Activated CD4-positive, CD25-positive, alpha-beta regulatory T cell treated with anti-CD3 and anti-CD28 coated beads, Interleukin-2, amount 50 U/mL, for 24 hours (primary cell): ENCODE measurements at regions not wholly inside any gene's neighbourhood (a gene's known extent, or its start where the extent isn't known, plus 50 kb on each side); places are given as distances from the start of the nearest gene placed in this dataset.
"Not testable (repeated sequence)": the region's sequence is repeated elsewhere in the genome, so short reads cannot be mapped to it uniquely, and the experiment has no call there.

Source experiments
- ATAC-seq, 2 donors: fragments of 150-1000 bp; cut with Tn5 transposase; one replicate each; pipeline ENCODE4 v1.10.0; 2021; ENCODE audit warnings: mild to moderate bottlenecking in 1 of 2, moderate library complexity in 1 of 2

DNA sequence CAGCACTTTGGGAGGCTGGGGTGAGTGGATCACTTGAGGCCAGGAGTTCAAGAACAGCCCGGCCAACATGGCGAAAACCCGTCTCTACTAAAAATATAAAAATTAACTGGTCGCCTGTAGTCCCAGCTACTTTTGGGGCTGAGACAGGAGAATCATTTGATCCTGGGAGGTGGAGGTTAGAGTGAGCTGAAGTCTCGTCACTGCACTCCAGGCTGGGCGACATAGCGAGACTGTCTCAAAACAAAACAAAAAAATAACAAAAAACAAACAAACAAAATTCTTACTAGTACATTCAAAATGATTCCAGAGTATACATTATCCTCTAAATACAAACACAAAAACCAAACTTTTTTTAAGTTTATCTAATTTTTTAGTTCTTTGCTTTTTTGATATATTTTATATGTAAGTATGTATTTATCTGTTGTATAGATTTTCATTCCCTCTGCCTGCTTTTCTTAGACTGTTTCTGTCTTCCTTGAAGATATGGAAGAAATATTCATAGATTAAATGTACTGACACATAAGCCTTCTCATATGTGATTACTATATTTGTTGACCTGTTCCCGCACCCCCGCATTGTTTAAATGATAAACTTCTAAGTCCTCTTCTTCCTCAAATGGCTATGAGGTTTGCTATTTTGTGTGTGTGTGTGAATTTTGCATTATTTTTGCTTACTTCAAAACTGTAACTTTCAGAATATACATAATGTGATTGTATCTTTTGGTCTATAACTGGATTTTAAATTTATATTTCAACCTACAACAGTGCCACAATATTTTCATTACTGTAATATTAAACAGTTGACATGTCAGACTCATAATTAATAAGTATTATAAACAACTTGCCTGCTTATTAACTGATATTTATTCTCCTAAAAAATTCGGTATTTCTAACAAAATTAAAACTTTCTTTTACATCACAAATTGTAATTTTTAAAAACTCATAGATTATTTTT lies 1674.1 kb upstream of the B3GALT2 start:
- ATAC-seq: no peak

DNA sequence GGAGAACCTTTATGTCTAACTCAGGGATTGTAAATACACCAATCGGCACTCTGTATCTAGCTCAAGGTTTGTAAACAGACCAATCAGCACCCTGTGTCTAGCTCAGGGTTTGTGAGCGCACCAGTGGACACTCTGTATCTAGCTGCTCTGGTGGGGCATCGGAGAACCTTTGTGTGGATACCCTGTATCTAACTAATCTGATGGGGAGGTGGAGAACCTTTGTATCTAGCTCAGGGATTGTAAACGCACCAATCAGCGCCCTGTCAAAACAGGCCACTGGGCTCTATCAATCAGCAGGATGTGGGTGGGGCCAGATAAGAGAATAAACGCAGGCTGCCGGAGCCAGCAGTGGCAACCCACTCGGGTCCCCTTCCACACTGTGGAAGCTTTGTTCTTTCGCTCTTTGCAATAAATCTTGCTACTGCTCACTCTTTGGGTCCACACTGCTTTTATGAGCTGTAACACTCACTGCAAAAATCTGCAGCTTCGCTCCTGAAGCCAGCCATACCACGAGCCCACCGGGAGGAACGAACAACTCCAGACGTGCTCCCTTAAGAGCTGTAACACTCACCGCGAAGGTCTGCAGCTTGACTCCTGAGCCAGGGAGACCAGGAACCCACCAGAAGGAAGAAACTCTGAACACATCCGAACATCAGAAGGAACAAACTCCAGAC lies 1673.2 kb upstream of the B3GALT2 start:
- not testable (repeated sequence) for ATAC-seq

DNA sequence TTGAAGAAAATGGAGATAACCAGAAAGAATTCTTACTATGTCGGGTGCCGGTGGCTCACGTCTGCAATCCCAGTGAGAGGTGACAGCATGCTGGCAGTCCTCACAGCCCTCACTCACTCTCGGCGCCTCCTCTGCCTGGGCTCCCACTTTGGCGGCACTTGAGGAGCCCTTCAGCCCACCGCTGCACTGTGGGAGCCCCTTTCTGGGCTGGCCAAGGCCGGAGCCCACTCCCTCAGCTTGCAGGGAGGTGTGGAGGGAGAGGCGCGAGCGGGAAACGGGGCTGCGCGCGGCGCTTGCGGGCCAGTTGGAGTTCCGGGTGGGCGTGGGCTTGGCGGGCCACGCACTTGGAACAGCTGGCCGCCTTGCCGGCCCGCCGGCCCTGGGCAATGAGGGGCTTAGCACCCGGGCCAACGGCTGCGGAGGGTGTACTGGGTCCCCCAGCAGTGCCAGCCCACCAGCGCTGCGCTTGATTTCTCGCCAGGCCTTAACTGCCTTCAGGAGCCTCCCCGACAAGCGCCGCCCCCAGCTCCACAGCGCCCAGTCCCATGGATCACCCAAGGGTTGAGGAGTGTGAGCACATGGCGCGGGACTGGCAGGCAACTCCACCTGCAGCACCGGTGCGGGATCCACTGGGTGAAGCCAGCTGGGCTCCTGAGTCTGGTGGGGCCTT lies 1672.5 kb upstream of the B3GALT2 start:
- ATAC-seq: not testable (repeated sequence)

DNA sequence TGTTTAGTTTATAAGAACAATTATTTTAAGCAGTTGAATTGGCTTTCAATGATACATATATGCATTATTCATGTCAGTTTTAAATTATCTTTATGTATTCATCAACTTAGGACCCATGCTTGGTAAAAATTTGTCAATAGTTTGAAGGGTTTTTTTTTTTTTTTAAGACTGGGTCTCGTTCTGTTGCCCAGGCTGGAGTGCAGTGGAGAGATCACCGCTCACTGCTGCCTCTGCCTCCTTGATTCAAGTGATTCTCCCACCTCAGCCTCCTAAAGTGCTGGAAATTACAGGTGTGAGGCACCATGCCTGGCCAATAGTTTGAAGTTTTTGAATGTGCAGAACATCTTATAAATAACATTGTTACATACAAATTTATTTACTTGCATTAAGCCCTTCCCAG lies 1671.0 kb upstream of the B3GALT2 start:
- ATAC-seq: no peak

DNA sequence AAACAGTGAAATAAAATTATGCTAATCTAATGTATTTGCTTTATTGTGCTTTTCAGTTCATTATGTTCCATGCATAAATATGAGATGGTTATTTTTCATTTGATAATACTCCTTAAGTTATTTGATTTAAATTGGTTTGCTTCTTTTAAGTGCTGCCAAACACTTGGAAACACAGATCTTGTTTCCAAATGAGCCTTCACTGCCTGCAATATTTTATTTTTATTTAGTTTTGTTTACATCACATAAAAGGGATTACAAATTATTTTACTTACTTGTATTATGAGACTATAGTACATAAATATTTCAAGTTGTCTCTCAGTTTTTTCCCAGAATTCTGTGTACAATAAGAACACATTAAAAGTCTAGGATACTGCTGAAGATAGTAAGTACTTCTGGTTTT lies 1662.4 kb upstream of the B3GALT2 start:
- no peak for ATAC-seq

DNA sequence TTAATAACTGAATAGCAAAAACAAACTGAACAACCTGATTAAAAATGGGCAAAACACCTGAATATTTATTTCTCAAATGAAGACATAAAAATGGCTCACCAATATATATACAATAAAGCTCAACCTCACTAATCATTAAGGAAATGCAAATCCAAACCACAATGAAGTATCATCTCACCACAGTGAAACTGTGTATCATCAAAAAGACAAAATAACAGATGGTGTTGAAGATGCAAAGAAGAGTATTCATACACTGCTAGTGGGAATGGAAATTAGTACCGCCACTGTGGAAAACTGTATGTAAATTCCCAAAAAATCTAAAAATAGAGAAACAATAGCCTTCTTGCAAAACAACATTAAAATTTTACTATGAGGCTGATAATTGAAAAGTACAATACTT lies 1660.1 kb upstream of the B3GALT2 start:
- no peak for ATAC-seq

DNA sequence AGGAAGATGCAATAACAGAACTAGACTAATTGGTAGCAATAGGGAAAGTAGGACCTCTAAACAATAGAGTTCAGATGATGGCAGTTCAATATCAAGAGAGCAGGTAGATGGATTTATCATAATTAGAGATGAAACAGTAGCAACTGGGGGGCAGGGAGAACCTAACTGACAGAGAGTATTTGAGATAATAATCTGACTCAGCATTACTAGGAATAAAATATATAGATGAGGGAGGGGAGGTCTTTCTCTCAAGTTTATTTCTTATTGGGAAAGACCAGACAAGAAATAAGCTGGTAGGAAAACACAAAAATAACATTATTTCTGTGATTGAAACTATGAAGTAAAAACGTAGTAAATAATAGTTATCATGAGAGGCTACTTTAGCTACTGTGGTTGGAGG lies 1656.7 kb upstream of the B3GALT2 start:
- ATAC-seq: no peak

DNA sequence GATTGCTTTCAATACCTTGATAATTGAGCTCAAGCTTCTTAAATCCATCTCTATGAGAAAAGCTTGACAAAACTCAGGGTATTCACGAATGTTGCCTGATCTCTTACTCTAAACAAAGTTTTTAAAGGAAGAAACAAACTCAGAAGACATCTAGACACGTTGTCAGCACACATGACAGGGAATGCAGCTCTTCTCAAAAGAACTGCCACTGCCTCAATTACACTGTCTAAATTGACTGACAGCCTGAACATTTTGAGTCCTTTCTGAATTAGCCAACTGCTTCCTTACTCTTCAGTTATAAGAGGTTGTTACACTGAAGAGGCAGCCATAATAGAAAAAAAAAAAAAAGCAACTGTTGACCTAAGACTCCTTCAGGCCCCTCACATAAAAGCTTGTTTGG lies 1646.7 kb upstream of the B3GALT2 start:
- ATAC-seq: no peak

DNA sequence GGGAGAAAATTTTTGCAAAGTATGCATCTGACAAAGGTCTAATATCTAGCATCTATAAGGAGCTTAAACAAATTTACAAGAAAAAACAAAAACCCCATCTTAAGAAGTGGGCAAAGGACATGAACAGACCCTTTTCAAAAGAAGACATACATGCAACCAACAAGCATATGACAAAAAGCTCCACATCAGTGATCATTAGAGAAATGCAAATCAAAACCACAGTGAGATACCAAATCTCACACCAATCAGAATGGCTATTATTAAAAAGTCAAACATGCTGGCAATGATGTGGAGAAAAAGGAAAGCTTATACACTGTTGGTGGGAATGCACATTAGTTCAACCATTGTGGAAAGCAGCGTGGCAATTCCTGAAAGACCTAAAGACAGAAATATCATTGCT lies 1645.2 kb upstream of the B3GALT2 start:
- not testable (repeated sequence) for ATAC-seq

DNA sequence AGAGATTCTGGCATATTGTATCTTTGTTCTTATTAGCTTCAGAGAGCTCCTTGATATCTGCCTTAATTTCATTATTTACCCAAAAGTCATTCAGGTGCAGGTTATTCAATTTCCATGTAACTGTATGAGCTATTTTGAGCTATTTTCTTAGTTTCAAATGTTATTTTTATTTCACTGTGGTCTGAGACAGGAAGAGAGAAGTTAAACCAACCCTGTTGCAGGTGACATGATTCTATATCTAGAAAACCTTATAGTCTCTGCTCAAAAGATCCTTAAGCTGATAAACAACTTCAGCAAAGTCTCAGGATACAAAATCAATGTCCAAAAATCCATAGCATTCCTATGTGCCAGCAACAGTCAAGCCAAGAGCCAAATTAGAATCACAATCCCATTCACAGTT lies 1644.0 kb upstream of the B3GALT2 start:
- ATAC-seq: no peak

DNA sequence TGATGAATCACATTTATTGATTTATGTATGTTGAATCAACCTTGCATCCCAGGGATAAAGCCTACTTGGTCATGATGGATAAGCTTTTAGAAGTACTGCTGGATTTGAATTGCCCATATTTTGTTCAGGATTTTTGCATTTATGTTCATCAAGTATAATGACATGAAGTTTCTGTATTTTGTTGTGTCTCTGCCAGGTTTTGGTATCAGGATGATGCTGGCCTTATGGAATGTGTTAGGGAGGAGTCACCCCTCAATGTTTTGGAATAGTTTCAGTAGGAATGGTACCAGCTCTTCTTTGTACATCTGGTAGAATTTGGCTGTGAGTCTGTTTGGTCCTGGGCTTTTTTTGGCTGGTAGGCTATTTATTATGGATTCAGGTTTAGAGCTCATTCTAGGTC lies 1643.1 kb upstream of the B3GALT2 start:
- no peak for ATAC-seq

DNA sequence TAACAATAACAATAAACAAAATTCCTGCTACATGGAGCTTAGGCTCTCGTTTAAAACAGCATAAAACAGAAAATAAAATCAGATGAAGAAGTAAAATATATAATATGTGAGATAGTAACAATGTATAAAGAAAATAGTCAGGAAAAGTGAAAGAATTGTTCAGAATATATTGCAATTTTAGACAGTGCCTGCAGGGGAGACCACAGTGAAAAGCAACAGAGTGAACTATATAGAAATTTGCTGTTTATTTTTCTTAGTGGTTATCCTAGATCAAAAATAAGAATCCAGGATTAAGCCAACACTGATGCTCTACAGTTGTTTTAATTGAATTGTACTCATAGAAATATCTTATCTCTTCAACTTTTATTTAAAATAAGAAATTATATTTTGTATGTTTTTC lies 1639.0 kb upstream of the B3GALT2 start:
- no peak for ATAC-seq

DNA sequence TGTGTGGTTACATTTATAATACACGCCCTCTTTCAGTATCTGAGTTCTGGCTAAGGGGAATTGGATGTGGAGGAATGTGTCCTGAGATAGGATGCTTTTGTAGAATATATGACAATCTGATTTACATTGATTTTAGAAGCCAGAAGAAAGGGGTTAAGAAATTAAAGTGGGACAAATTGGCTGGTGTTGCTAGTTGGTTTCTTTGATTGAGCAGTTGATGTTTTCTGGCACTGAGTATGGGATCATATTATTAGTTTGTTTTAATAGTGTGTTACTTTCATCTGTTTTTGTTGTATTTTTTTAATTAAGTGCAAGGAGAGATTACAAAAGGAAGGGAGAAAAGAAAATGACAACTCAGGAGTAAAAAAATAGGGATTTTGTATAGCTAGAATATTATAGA lies 1634.7 kb upstream of the B3GALT2 start:
- ATAC-seq: no peak

DNA sequence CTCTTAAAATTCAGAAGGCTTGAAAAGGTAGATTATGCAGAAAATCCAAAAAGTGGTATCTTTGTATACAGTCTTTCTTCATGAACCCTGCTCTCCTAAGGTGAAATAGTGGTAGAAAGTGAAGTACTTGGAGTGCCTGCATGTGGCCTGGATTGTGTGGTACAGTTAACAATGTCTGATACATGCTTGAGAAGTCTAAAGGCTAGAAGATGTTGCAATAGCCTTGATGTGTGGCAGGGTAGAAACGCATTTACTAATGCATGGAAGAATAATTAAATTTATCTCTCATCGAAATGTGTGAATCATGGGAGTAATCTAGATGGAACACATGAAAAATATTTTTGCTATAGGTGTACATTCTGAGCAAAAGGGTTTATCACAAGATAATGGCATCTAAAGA lies 1632.3 kb upstream of the B3GALT2 start:
- no peak for ATAC-seq

DNA sequence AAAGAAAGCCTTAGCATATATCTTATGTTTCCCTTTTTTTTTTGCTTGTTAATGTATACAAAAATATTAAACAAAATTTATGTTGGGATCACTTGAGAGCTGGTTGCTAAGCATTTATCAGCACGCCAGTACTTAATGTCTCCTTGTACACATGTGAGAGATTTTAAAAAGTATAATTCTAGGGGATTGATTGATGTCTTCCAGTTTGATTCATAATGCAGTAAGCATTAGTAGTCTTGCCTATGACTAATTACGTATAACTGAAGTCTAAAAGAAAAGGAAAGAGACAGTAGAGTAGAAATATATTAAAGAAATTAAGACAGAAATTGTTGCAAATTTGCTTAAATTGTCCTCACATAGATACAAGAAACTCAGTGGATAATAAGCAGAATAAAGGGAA lies 1630.4 kb upstream of the B3GALT2 start:
- no peak for ATAC-seq

DNA sequence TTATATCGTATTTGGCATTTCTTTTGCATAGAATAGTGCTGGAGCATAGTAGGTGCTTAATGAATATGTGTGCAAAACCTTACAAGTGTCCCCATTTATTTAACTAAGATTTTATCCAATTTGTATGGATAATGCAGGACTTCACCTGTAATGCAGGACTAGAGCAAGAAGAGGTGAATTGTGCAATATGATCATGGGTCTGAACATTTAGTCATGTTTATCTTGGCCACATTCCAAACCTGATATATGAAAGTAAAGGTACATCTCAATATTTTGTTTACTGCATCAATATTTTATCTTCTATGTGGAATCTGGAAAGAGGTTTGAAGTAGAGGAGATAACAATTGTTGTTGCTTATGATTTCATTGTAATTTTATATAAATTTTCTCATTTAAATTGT lies 1626.7 kb upstream of the B3GALT2 start:
- ATAC-seq: no peak

DNA sequence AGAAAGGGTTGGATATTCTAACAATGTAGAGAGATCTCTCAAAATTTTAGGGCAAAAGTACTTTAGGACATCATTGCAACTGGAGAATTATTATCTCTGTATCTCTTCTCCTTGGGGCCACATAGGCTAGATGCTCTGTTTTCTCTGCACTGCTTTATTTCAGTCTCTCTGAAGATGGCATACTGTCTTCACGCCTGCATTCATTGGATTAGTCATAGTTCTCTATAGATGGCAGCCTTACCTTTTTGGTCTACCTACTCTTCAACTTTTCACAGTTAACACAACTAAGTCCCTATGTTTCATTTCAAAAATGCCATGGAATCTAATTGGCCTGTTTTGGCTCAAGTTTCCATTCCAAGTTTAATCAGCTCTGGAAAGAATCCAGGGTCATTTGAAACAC lies 1623.3 kb upstream of the B3GALT2 start:
- ATAC-seq: no peak

DNA sequence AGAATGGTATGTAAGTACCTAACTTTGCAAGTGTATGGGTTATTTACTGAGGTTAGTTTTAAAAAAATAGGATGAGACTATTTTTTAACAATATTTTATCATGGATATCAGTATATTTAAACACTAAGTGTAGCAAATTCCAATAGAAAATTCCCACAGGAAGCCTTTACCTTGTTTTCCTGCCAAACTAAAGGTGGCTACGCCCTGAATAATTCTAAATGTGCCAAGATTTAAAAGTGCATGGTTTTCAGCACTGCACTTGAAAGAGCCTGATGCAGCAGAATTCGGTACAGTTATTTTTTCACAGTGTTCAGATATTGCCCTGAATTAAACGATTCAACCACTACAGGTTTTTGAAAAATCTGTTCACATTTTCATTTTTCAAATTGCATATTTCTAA lies 1622.8 kb upstream of the B3GALT2 start:
- no peak for ATAC-seq

DNA sequence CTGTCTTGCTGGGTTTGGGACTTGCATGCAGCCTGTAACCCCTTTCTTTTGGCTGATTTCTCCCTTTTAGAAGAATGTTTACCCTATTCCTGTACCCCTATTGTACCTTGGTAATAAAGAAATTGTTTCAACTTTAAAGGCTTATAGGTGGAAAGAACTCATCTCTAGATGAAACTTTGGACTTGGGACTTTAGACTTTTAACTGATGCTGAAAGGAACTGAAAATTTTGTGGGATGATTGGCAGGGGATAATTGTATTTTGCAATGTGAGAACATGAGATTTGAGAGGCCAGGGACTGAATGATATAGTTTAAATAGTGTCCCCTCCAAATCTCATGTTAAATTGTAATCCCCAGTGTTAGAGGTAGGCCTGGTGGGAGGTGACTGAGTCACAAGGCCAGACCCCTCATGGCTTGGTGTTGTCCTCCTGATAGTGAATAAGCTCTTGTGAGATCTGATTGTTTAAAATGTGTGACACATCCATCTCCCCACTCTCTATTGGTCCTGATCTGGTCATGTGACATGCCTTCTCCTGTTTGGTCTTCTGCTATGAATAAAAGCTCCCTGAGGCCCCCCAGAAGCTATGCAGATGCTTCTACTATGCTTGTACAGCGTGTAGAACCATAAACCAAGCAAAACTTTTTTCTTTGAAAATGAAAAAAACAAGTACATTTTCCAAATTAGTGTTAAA lies 1621.3 kb upstream of the B3GALT2 start:
- peak in 1 of 2 donors; percentile 9 for ATAC-seq

DNA sequence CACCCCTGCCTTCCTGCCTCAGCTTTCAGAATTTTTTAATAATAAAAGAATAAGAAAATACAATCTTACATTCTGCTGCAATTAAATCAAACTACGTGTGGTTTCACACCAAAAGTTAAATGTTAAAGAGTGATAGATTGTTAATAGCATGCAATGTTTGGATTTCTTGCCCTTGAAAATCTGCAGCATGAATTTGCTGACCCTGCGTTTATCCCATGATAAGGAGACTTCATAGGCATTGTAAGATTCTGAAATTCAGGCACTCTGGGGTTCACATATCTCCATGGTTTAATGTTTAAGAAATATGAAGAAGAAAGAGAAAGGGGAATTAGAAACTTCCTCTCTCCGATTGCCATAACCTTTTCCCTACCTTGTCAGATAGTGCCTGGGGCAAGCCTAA lies 1616.2 kb upstream of the B3GALT2 start:
- ATAC-seq: no peak

DNA sequence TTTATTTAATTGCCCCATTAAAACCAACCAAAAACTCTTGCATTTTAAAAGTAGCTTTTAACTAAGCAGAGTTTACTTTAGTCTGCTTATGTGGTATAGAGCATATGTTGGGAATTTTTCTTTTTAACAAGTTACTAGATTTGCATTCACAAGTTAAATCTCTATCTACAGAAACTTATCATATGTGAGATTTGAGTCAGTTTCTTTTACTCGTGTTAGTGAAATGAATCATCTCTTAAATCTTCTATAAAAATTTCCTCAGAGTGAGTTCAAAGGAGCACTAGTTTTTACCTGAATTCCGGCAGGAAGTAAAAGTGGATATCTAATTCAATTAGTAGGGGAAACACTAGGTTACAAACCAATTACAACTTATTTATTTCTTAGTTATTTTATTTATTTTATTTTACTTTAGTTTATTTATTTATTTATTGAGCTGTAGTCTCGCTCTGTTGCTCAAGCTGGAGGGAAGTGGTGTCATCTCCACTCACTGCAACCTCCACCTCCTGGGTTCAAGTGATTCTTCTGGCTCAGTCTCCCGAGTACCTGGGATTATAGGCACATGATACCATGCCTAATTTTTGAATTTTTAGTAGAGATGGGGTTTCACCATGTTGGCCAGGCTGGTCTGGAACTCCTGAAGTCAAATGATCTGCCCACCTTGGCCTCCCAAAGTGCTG lies 1609.6 kb upstream of the B3GALT2 start:
- no peak for ATAC-seq

DNA sequence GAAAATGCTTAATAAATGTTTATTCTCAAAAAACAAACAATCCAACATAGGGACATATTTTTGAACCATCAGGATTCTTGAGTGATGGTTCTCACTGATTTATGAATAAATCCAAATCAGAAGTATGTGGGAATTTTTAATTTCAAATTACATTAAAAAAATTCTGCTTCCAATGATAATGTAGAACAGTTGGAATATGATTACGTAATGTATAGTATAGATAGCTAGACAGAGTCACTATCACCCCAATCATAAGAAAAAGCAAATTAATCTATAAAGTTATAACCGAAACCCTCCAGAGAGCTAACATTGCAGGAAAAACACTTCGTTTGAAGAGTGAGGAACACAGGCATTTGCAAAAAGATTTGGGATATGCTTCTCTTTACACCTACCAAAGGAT lies 1600.6 kb upstream of the B3GALT2 start:
- no peak for ATAC-seq

DNA sequence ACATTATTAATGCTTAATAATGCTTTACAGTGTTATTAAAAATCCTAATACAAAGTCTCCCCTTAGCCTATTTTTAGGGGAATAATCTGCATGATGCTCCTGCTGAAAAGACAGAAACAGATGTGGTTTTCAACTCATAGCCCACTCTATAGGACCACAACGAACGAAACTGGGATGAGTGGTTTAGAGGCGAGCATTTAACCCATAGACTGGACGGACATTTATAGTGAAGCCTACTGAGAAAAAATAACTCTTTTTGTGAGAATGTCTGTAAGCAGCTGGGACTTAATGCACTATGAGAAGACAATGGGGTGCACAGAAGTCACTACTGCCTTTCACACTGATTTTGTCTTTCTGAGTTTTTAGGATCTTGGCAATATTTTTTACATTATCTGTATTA lies 1599.6 kb upstream of the B3GALT2 start:
- no peak for ATAC-seq
